Stimulated activated naive CD8-positive, alpha-beta T cell treated with anti-CD3 and anti-CD28 coated beads, Interleukin-15, Interleukin-2, amounts not matched to agents 100 ng/mL and 50 ng/mL, for 24 hours (primary cell): ENCODE measurements at regions not wholly inside any gene's neighbourhood (a gene's known extent, or its start where the extent isn't known, plus 50 kb on each side); places are given as distances from the start of the nearest gene placed in this dataset.

ENCODE experiments used
- H3K27ac Mint-ChIP-seq: one replicate; pipeline ENCODE4 v1.8.0; 2021; ENCODE audit warnings: mild to moderate bottlenecking, mixed read lengths
- H3K27me3 Mint-ChIP-seq: one replicate; pipeline ENCODE4 v1.8.0; 2021; ENCODE audit warnings: mixed read lengths
- H3K36me3 Mint-ChIP-seq: one replicate; pipeline ENCODE4 v1.8.0; 2021; ENCODE audit warnings: low read depth, mixed read lengths
- H3K4me1 Mint-ChIP-seq: one replicate; pipeline ENCODE4 v1.8.0; 2021; ENCODE audit warnings: low read depth, mixed read lengths
- H3K4me3 Mint-ChIP-seq: one replicate; pipeline ENCODE4 v1.8.0; 2021; ENCODE audit warnings: mild to moderate bottlenecking, mixed read lengths
- H3K9me3 Mint-ChIP-seq: one replicate; pipeline ENCODE4 v1.8.0; 2021; ENCODE audit warnings: mixed read lengths

DNA sequence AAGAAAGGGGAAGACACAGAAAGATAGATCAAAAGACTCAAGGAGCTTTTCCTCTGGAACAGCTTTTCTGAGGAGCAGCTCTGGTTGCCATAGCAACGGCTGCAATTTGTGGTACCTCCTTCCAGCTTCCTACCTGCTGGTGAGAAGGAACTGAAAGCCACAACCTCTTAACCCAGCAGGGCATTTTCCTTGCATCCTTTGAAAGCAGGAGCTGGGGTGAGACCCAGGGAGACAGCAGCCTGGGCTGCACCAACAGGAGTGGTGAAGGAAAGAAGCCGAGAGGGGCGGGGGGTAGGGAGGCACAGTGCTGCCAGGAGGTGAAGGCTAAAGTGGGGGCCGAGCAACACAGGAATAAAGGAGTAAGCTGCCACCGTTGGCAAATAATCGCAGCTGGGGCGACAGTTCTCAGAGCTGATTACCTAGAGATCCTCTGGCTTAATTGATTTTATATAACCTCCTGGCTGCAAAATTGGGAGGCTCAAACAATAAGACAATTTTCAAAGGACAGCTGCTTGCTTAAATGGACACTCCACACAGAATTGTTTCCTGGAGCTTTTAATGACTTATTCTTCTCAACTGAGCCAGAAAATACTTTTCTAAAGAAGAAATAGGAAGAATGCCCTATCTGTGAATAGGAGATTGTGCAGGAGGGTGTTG lies 129.4 kb downstream of the RPAP3 start:
- Mint-ChIP-seq H3K27me3 (no peaks in the 10 kb centered on the region), H3K4me3 (no peak overlapping the region), H3K9me3 (no peaks in the 10 kb centered on the region), H3K4me1 (peaks cover 38% of the 10 kb centered on the region), H3K27ac (no peak overlapping the region), H3K36me3 (no peaks in the 10 kb centered on the region)

DNA sequence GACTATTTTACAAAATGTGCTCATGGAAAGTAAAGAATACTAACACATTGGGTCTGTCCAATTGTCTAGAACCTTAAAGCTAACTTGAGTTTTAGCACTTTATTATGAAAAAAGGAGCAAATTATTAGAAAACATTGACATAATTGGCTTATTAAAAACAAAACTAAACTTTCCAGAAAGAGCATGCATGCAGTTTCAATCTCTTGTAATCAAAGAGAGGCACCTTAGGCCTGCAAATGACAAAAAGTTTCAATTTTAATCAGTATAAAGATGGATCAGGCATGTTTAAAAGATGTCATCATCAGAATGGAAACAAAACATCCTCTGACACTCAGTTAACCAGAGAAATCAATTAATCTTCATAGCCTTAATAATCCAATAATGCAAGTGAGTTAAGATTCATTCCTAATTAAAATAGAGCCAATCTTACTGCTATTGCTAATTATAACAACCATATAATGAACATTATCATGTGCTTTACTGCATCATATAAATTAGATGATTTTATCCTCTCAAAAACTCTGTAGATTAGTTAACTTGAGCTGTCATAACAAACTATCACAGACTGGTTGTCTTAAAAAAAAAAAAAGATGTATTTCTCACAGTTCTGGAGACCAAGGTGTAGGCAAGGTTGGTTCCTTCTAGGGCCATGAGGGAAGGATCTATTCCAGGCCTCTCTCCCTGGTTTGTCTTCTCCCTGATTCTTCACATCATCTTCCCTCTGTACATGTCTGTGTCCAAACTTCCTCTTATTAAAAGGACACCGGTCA lies 131.4 kb downstream of the RPAP3 start:
- no peaks in the 10 kb centered on the region for H3K36me3 Mint-ChIP-seq
- H3K4me3 Mint-ChIP-seq: no peak overlapping the region
- H3K4me1 Mint-ChIP-seq: peaks cover 38% of the 10 kb centered on the region
- H3K27ac Mint-ChIP-seq: peak overlapping the region; percentile 86
- peaks cover 6% of the 10 kb centered on the region for H3K9me3 Mint-ChIP-seq
- H3K27me3 Mint-ChIP-seq: no peaks in the 10 kb centered on the region

DNA sequence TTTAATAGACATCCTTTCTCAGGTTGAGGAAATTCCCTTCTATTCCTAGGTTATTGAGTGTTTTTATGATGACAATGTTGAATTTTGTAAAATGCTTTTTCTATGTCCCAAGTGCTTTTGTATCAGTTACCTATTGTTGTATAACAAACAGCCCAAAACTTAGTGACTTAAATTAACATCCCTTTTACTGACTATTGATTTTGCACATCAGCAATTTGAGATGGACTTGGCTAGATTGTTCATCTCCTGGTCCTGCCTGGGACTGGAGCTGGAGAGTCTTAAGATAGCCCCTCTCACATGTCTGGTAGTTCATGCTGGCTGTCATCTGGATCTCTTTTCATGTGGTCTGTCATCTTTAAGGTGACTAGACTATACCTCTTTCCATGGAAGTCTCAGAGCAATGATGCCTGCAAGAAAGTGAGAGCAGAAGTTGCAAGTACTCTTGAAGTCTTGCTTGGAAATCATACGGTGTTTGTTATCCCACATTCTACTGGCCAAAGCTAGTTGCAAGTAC lies 132.6 kb downstream of the RPAP3 start:
- peaks cover 6% of the 10 kb centered on the region for H3K9me3 Mint-ChIP-seq
- no peak overlapping the region for H3K27ac Mint-ChIP-seq
- H3K4me3 Mint-ChIP-seq: no peak overlapping the region
- H3K36me3 Mint-ChIP-seq: no peaks in the 10 kb centered on the region
- H3K27me3 Mint-ChIP-seq: no peaks in the 10 kb centered on the region
- H3K4me1 Mint-ChIP-seq: peaks cover 38% of the 10 kb centered on the region

DNA sequence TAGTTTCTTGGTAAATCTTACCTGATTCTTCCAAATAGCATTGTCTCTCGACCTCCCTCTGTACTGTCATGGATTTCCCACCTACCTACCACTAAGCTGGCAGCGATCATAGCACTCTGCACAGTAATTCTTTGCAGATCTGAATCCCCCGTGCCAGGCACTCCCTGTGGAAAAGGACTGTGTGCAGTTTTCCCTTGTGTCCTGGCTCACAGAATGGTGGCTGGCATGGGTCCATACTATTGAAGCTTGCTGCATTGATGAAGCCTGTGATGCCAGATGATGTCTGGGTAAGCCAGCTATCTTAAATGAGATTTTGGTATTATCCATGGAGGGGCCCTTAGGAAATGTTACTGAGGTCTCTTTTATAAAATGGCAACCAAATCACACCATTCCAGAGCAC lies 135.7 kb downstream of the RPAP3 start:
- Mint-ChIP-seq H3K27ac (no peak overlapping the region), H3K4me3 (no peak overlapping the region)

DNA sequence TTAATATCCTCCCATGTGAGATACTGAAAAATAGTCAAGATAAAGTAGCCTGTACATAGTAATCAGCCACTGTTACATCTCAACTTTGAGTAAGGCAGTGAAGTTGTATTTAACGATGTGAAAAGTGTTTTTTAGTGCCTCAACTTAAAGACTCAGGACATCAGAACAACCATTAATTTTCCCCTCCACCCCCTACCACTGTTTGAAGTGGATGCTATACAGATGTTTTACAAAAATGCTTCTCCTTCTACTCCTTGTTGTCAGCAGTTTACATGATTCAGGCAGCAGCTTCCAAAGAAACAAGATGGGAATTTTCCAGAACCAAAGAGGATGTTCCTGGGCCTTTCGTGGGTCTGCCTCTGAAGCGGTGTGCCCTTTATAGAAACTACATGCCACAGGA lies 143.6 kb downstream of the RPAP3 start:
- no peaks in the 10 kb centered on the region for H3K36me3 Mint-ChIP-seq
- H3K4me3 Mint-ChIP-seq: no peak overlapping the region
- peak overlapping the region; percentile 50 for H3K27ac Mint-ChIP-seq
- H3K4me1 Mint-ChIP-seq: peaks cover 28% of the 10 kb centered on the region
- H3K27me3 Mint-ChIP-seq: peaks cover 3% of the 10 kb centered on the region
- no peaks in the 10 kb centered on the region for H3K9me3 Mint-ChIP-seq

More for the DNA sequence above, 135.7 kb downstream of the RPAP3 start:
- Mint-ChIP-seq H3K4me1 (peaks cover 30% of the 10 kb centered on the region), H3K27me3 (no peaks in the 10 kb centered on the region), H3K36me3 (no peaks in the 10 kb centered on the region), H3K9me3 (peaks cover 6% of the 10 kb centered on the region)

DNA sequence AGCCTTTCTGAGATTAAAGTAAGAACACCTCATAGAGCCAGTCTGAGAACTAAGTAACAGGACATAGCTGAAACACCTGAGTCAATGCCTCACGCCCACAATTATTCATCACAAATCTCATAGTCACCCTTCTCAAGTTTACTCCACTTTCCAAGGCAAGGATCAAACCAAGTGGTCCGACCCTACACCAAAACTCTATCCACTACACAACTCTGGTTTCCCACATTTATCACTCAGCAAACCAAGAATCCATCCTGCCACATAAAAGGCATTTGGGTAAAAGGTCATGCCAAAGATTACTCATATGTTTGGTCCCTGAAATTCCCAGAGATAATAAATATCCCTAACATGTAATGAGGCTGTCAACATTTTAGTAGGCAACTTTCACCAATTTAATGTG lies 144.1 kb downstream of the RPAP3 start:
- Mint-ChIP-seq H3K27ac (no peak overlapping the region), H3K4me3 (no peak overlapping the region), H3K36me3 (no peaks in the 10 kb centered on the region), H3K4me1 (peaks cover 28% of the 10 kb centered on the region), H3K9me3 (no peaks in the 10 kb centered on the region), H3K27me3 (peaks cover 3% of the 10 kb centered on the region)

DNA sequence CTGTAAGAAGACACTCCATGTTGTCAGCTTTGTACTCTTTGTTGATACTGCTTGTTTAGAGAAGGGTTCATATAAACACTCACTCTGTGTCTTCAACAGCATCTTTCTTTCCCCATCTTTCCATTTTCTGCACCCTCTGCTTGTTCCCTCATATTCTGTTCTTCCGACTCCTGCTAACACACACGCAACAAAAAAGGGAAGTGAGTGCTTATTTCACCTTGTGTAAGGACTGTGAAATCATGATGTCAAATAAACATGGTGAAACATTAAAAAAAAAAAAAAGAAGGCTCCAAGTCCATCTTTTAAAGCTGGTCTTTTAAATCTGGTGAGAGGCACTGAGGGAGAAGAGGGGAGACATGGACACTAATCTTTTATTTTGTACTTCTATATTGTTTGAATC lies 145.4 kb downstream of the RPAP3 start:
- Mint-ChIP-seq H3K27me3 (peaks cover 3% of the 10 kb centered on the region), H3K4me1 (peaks cover 32% of the 10 kb centered on the region), H3K4me3 (no peak overlapping the region), H3K36me3 (no peaks in the 10 kb centered on the region), H3K27ac (no peak overlapping the region), H3K9me3 (no peaks in the 10 kb centered on the region)

DNA sequence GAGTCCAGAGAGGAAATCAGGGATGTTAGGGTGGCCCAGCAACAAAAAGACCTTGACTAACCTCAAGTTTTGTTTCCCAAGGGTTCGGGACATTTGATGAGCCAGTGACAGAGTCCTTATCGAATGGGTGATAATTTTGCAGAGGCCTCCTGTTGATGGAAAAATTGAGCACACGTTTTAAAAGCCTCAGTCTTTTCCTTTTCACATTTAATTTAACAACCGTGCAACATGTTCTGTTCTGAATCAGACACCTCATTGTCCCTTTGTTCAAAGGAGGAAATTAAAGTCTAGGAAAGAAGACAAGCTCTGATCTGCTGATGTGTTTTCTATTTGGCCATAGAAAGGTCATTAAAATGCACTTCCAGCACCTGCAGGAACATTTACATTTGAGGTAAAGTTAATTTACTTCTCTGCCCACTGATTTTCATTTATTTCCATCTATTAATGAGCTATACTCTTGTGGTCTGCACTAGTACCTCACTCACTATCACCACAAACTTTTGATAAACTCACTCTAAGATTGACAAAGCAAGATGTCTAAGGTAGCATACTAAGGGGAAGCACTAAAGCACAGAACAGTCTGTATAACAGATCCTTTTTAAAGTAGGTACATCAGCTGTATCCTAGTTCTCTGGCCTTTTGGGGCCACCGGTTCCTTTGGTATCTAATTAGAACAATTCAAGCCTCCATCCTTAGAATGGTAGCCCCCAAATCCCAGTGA lies 147.0 kb downstream of the RPAP3 start:
- no peak overlapping the region for H3K4me3 Mint-ChIP-seq
- peaks cover 42% of the 10 kb centered on the region for H3K4me1 Mint-ChIP-seq
- H3K27me3 Mint-ChIP-seq: peaks cover 3% of the 10 kb centered on the region
- H3K36me3 Mint-ChIP-seq: no peaks in the 10 kb centered on the region
- H3K9me3 Mint-ChIP-seq: peaks cover 7% of the 10 kb centered on the region
- H3K27ac Mint-ChIP-seq: no peak overlapping the region

DNA sequence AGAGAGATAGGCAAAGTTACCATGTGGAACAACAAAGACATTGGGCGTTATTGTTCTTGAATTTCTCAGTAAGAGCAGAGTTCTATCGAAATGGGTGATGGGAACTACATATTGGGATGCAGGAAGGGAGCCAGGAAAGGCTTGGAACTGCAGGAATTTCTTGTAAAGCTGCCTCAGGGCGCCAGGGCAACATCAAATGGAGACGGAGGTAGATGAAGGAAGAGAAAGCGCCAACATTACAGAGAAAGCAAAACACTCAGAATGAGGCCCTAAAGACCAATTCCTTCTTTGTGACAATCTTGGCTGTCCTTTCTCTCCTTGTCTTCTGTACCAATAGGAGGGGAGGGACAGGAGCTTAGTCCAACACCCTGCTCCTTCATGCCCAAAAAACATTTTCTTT lies 148.4 kb downstream of the RPAP3 start:
- H3K27ac Mint-ChIP-seq: no peak overlapping the region
- H3K9me3 Mint-ChIP-seq: peaks cover 17% of the 10 kb centered on the region
- no peak overlapping the region for H3K4me3 Mint-ChIP-seq
- H3K36me3 Mint-ChIP-seq: peaks cover 6% of the 10 kb centered on the region
- peaks cover 42% of the 10 kb centered on the region for H3K4me1 Mint-ChIP-seq
- H3K27me3 Mint-ChIP-seq: peaks cover 3% of the 10 kb centered on the region

DNA sequence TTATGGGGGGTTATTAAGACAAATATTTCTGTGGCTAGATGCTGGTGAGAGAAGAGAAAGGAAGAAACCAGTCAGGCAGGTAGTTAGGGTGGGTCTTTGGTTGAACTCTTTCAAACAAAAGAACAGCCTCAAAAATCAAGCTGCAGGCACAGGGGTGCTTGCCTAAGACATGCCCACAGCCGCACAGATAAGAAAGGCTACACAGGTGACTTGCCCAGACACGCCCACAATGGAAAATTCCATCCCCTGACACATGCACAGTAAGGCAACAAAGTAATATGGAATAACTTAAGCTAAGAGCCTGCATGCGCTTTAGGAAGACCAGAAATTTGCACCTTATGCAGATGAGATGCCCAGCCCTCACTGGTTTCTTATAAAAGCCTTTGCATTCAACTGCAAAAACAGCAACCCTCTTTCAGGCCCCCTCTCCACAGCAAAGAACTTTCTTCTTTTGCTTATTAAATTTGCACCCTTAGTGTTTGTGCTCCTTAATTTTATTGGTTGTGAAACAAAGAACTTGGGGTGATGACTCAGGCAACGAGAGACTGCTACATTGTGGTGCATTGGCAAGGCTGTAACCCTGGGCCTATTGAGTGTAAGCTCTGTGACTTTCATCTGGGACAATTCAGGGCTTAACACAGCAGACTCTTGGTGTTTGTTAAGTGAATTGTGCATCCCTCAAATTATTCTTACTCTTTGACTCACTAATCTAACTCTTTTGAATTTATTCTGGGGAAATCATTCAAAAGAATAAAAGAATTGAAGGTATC lies 149.4 kb downstream of the RPAP3 start:
- H3K4me3 Mint-ChIP-seq: no peak overlapping the region
- H3K27me3 Mint-ChIP-seq: peaks cover 3% of the 10 kb centered on the region
- peaks cover 17% of the 10 kb centered on the region for H3K9me3 Mint-ChIP-seq
- H3K27ac Mint-ChIP-seq: no peak overlapping the region
- H3K4me1 Mint-ChIP-seq: peaks cover 33% of the 10 kb centered on the region
- peaks cover 6% of the 10 kb centered on the region for H3K36me3 Mint-ChIP-seq

DNA sequence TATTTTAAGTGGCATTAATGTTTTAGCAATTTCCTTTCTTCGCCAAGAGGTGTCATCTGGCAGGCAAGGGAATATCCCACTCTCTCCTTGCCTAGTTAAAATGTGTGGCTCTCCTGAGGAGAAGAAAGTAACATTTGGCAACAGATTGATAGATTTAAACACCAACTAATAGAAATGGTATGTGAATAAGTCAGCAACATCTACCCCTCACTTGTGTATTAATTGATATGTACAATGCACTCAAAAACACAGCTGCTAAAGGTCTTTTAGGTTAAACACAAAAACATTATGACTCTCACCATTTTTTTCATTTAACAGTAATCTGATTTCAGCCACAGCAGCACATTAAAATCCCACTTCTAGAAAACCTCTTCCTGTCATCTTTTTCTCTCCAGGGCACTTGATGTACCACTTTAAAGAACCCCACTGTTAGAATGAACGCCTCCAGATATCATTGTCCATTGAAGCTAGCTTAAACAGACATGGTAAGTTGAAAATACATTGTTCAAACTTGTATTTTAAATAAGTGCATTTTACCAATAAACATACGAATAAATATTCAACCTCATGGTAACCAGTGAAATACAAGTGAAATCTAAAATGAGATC lies 151.7 kb downstream of the RPAP3 start:
- Mint-ChIP-seq H3K9me3 (peaks cover 17% of the 10 kb centered on the region), H3K4me1 (peaks cover 25% of the 10 kb centered on the region), H3K27ac (no peak overlapping the region), H3K4me3 (no peak overlapping the region), H3K27me3 (peaks cover 3% of the 10 kb centered on the region), H3K36me3 (peaks cover 6% of the 10 kb centered on the region)

DNA sequence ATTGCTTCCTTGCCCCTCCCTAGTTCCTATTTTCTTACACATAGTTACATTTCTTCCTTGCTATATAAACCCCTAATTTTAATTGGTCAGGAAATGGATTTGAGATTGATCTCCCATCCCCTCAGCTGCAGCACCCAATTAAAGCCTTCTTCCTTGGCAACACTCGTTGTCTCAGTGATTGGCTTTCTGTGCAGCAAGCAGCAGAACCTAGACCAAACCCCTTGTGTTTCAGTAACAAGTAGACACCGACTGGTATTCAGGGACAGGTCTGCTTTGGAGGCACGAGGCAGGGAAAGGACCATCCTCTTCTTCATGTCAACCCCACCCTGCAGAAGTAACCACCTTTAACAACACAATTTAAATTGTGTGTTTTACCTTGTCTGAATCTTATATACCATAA lies 152.6 kb downstream of the RPAP3 start:
- Mint-ChIP-seq H3K27ac (no peak overlapping the region), H3K36me3 (peaks cover 6% of the 10 kb centered on the region), H3K4me3 (no peak overlapping the region), H3K4me1 (peaks cover 16% of the 10 kb centered on the region), H3K9me3 (peaks cover 17% of the 10 kb centered on the region), H3K27me3 (no peaks in the 10 kb centered on the region)

DNA sequence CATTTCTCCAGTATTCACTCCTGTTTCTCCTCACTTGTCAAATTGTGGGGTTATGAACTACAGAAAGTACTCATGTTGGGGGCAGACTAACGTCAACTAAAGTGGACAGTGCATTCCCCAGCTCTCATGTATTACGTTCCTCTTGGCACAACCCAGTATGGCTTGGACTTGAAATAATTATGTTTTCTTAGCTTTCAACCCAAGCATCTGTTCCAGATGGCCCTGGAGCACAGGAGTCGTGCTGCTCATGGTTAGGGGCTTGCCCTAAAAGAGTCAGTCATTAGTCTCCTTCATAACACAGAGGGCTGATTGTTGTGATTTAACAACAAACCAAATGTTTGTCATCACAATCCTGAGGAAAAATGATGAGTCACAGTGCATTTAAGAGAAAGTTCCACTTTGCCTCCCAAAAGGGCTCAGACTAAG lies 154.4 kb downstream of the RPAP3 start:
- no peak overlapping the region for H3K27ac Mint-ChIP-seq
- H3K9me3 Mint-ChIP-seq: peaks cover 17% of the 10 kb centered on the region

DNA sequence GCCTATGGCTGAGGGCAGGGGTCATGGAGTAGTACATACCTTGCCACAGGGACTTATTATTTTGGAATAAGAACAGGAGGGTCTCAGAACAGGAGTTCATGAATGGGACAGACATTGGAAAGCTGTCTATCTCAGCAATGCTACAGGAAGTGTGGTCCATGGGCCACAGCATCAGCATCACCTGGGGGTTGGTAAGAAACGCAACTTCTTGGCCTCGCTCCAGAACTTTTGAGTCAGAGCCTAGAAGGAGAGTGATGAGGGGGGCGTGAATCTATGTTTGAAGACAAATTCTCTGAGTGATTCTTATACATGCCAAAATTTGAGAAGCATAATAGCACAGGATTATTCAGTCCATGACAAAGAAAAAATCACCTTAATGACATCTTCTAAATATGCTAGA lies 156.6 kb downstream of the RPAP3 start:
- H3K36me3 Mint-ChIP-seq: peaks cover 6% of the 10 kb centered on the region
- H3K9me3 Mint-ChIP-seq: peaks cover 15% of the 10 kb centered on the region
- H3K4me1 Mint-ChIP-seq: peaks cover 21% of the 10 kb centered on the region
- no peaks in the 10 kb centered on the region for H3K27me3 Mint-ChIP-seq
- H3K27ac Mint-ChIP-seq: no peak overlapping the region
- no peak overlapping the region for H3K4me3 Mint-ChIP-seq

More for the DNA sequence above, 154.4 kb downstream of the RPAP3 start:
- no peaks in the 10 kb centered on the region for H3K27me3 Mint-ChIP-seq
- peaks cover 19% of the 10 kb centered on the region for H3K4me1 Mint-ChIP-seq
- no peak overlapping the region for H3K4me3 Mint-ChIP-seq
- peaks cover 6% of the 10 kb centered on the region for H3K36me3 Mint-ChIP-seq
